K562 (cell line): ENCODE measurements at regions not wholly inside any gene's neighbourhood (a gene's known extent, or its start where the extent isn't known, plus 50 kb on each side); places are given as distances from the start of the nearest gene placed in this dataset.

Source experiments
- ATF7 ChIP-seq: fragments of 450-650 bp; IDR thresholded peaks from 2 replicates; pipeline ENCODE4 v1.7.1; 2014; ENCODE audit warnings: mild to moderate bottlenecking, moderate library complexity
- NCOA1 ChIP-seq: fragments of 450-650 bp; IDR thresholded peaks from 2 replicates; pipeline ENCODE4 v1.6.1; 2016; ENCODE audit warnings: low read depth
- SMAD2 ChIP-seq: fragments of 150-350 bp; IDR thresholded peaks from 2 replicates; pipeline ENCODE4 v1.6.1; 2014; ENCODE audit warnings: low read depth, mild to moderate bottlenecking, low read length
- SP2 ChIP-seq: IDR thresholded peaks from 2 replicates; pipeline ENCODE4 v1.6.1; 2011; ENCODE audit warnings: mild to moderate bottlenecking, low read depth, low read length, moderate library complexity; ENCODE audit not compliant: poor library complexity, severe bottlenecking; ENCODE audit errors: extremely low read depth
- TRIM25 ChIP-seq: fragments of 450-650 bp; IDR thresholded peaks from 2 replicates; pipeline ENCODE4 v1.7.0; 2016; ENCODE audit warnings: borderline replicate concordance
- ZKSCAN1 ChIP-seq: fragments of 150-350 bp; IDR thresholded peaks from 2 replicates; pipeline ENCODE4 v1.6.1; 2016; ENCODE audit warnings: low read depth, low read length
- ZNF395 ChIP-seq: fragments of 200-800 bp; sonication (Bioruptor generic); IDR thresholded peaks from 2 replicates; pipeline ENCODE4 v1.6.1; 2017; ENCODE audit warnings: missing genetic modification characterization, missing compliant biosample characterization
- ZNF668 ChIP-seq: fragments of 250-450 bp; sonication (Bioruptor Pico); IDR thresholded peaks from 2 replicates; pipeline ENCODE4 v1.8.0; 2022; ENCODE audit warnings: mild to moderate bottlenecking, inconsistent platforms

DNA sequence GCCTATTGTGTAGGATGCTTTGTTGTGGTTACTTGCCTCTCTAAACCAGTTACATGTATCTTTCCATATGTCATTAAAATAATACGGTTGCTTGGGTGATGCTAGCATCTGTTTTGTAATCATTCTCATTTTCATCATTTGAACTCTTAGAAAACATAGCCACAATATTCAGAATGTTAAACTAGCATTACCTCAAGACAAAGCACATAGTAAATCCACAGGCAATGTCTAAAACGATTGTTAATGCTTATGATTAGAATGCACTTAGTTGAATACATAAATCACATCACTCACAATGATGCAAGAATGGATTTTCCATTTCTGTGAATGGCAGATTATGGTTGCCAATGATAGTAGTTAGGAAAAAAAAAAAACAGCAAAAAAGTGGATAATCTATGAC, 110.0 kb upstream of the NAALADL2 start (continued):
- TF ChIP-seq TRIM25 (no peak), ZKSCAN1 (no peak), SMAD2 (no peak), ZNF668 (CRISPR knock-in tag) (no peak), NCOA1 (no peak), ATF7 (no peak), ZNF395 (no peak), SP2 (no peak)
